HEK293 (cell line): ENCODE measurements at regions not wholly inside any gene's neighbourhood (a gene's known extent, or its start where the extent isn't known, plus 50 kb on each side); places are given as distances from the start of the nearest gene placed in this dataset.

ENCODE experiments used
- CTCF ChIA-PET: fragments of 350-600 bp; formaldehyde crosslinking; extraction: SDS; loops from one replicate; lab custom pipeline; 2021; ENCODE audit warnings: antibody characterized with exemption; lab: Yijun Ruan, JAX
- POLR2A ChIA-PET: fragments of 300-600 bp; formaldehyde crosslinking; extraction: SDS; loops from one replicate; lab custom pipeline; 2020; ENCODE audit warnings: antibody characterized with exemption, inconsistent platforms; lab: Yijun Ruan, JAX
- H3K27ac ChIP-seq: fragments of 200-500 bp; sonication (Bioruptor generic); 2 replicates; pipeline ENCODE4 v1.5.1; 2014; ENCODE audit warnings: low read depth, low read length, control low read depth, inconsistent platforms; ENCODE audit errors: extremely low read depth
- H3K36me3 ChIP-seq, 2 experiments: fragments of 200-500 bp in 1 of 2; sonication (Bioruptor generic) in 1 of 2; 1 replicate in 1 of 2; 2 replicates in 1 of 2; pipeline ENCODE4 v1.5.1; 2014 to 2017; ENCODE audit warnings: inconsistent platforms in 2 of 2, low read length in 2 of 2; ENCODE audit not compliant: control insufficient read depth in 2 of 2, insufficient read depth in 1 of 2
- H3K4me1 ChIP-seq: fragments of 200-500 bp; sonication (Bioruptor generic); 2 replicates; pipeline ENCODE4 v1.5.1; 2014; ENCODE audit warnings: mild to moderate bottlenecking, low read length, inconsistent platforms; ENCODE audit not compliant: control insufficient read depth, insufficient read depth
- H3K4me3 ChIP-seq: 2 replicates; pipeline ENCODE4 v1.5.1; 2011; ENCODE audit warnings: low read depth, mild to moderate bottlenecking, control low read depth, low read length, moderate library complexity
- H3K9me3 ChIP-seq: fragments of 200-500 bp; sonication (Bioruptor generic); 2 replicates; pipeline ENCODE4 v1.5.1; 2014; ENCODE audit warnings: low read depth, low read length, inconsistent platforms; ENCODE audit not compliant: control insufficient read depth, insufficient read depth
- GFI1B ChIP-seq: fragments of 450-650 bp; formaldehyde crosslinking; IDR thresholded peaks from 2 replicates; pipeline ENCODE4 v1.5.1; 2016; ENCODE audit warnings: missing biosample characterization, missing genetic modification characterization
- HOXD13 ChIP-seq: sonication (generic); formaldehyde crosslinking; IDR thresholded peaks from 2 replicates; pipeline ENCODE4 v1.8.0; 2022; ENCODE audit warnings: missing genetic modification reagents, borderline replicate concordance
- SCRT2 ChIP-seq: fragments of 450-650 bp; formaldehyde crosslinking; IDR thresholded peaks from 2 replicates; pipeline ENCODE4 v1.5.1; 2016; ENCODE audit warnings: missing biosample characterization, missing genetic modification characterization
- TSHZ1 ChIP-seq: fragments of 450-650 bp; formaldehyde crosslinking; IDR thresholded peaks from 2 replicates; pipeline ENCODE4 v1.5.1; 2016; ENCODE audit warnings: missing biosample characterization, missing genetic modification characterization, borderline replicate concordance
- YY1 ChIP-seq: fragments of 450-650 bp; formaldehyde crosslinking; IDR thresholded peaks from 2 replicates; pipeline ENCODE4 v1.5.1; 2018; ENCODE audit warnings: missing biosample characterization, missing genetic modification characterization
- YY2 ChIP-seq: fragments of 450-650 bp; formaldehyde crosslinking; IDR thresholded peaks from 2 replicates; pipeline ENCODE4 v1.5.1; 2016; ENCODE audit warnings: missing biosample characterization, missing genetic modification characterization
- ZBTB26 ChIP-seq: fragments of 450-650 bp; formaldehyde crosslinking; optimal IDR thresholded peaks from 2 replicates; pipeline ENCODE3; 2016; ENCODE audit warnings: missing biosample characterization, mild to moderate bottlenecking, missing genetic modification characterization
- ZBTB6 ChIP-seq: fragments of 450-650 bp; formaldehyde crosslinking; IDR thresholded peaks from 2 replicates; pipeline ENCODE4 v1.5.1; 2017; ENCODE audit warnings: missing biosample characterization, missing genetic modification characterization
- ZFP69B ChIP-seq: fragments of 450-650 bp; formaldehyde crosslinking; IDR thresholded peaks from 2 replicates; pipeline ENCODE4 v1.5.1; 2016; ENCODE audit warnings: missing biosample characterization, missing genetic modification characterization
- ZNF202 ChIP-seq: fragments of 450-650 bp; formaldehyde crosslinking; IDR thresholded peaks from 2 replicates; pipeline ENCODE4 v1.5.1; 2016; ENCODE audit warnings: missing biosample characterization, missing genetic modification characterization, borderline replicate concordance
- ZNF266 ChIP-seq: fragments of 450-650 bp; formaldehyde crosslinking; IDR thresholded peaks from 2 replicates; pipeline ENCODE4 v1.5.1; 2016; ENCODE audit warnings: missing biosample characterization, missing genetic modification characterization, low read depth
- ZNF362 ChIP-seq: fragments of 450-650 bp; formaldehyde crosslinking; IDR thresholded peaks from 2 replicates; pipeline ENCODE4 v1.5.1; 2016; ENCODE audit warnings: missing biosample characterization, missing genetic modification characterization
- ZNF433 ChIP-seq: fragments of 450-650 bp; formaldehyde crosslinking; IDR thresholded peaks from 2 replicates; pipeline ENCODE4 v1.5.1; 2016; ENCODE audit warnings: missing biosample characterization, missing genetic modification characterization, low read depth
- ZNF530 ChIP-seq: fragments of 450-650 bp; formaldehyde crosslinking; IDR thresholded peaks from 2 replicates; pipeline ENCODE4 v1.5.1; 2016; ENCODE audit warnings: low read depth, missing biosample characterization, missing genetic modification characterization
- ZNF621 ChIP-seq: fragments of 450-650 bp; formaldehyde crosslinking; IDR thresholded peaks from 2 replicates; pipeline ENCODE4 v1.5.1; 2017; ENCODE audit warnings: missing biosample characterization, missing genetic modification characterization
- ZNF658 ChIP-seq: fragments of 450-650 bp; formaldehyde crosslinking; IDR thresholded peaks from 2 replicates; pipeline ENCODE4; 2016; ENCODE audit warnings: missing biosample characterization, missing genetic modification characterization
- ZNF830 ChIP-seq: fragments of 450-650 bp; IDR thresholded peaks from 2 replicates; pipeline ENCODE4 v1.5.0; 2018; ENCODE audit warnings: missing biosample characterization, missing genetic modification characterization, low read depth, mild to moderate bottlenecking, moderate library complexity
- ZNF843 ChIP-seq: fragments of 450-650 bp; formaldehyde crosslinking; IDR thresholded peaks from 2 replicates; pipeline ENCODE4 v1.5.1; 2016; ENCODE audit warnings: missing biosample characterization, missing genetic modification characterization

GRCh38 chr2:240250985-240251847, 110.8 kb upstream of the OTOS start (continued):
- no peak for TF ChIP-seq ZBTB26
- TF ChIP-seq ZNF621 (tag by site-specific recombination), result no peak
- TF ChIP-seq YY1 (tag by site-specific recombination), result no peak
- TF ChIP-seq ZNF266 (tag by site-specific recombination), result no peak
- no peak for TF ChIP-seq TSHZ1 (tag by site-specific recombination)
- TF ChIP-seq ZNF830 (tag by site-specific recombination), result no peak
- TF ChIP-seq ZNF843 (tag by site-specific recombination), result no peak
- no peak for TF ChIP-seq YY2
- no peak for TF ChIP-seq ZFP69B (tag by site-specific recombination)
- no peak for TF ChIP-seq HOXD13
- no peak for TF ChIP-seq ZNF530 (tag by site-specific recombination)
- no peak for TF ChIP-seq ZNF433 (tag by site-specific recombination)
- no peak for TF ChIP-seq ZBTB6
- no peak for TF ChIP-seq ZNF658 (tag by site-specific recombination)
- TF ChIP-seq, all 188 proteins: peak for 24

GRCh38 chr2:240251848-240252190, 111.4 kb upstream of the OTOS start:
- H3K4me3 ChIP-seq, result no peak overlapping the region
- no peaks in the 10 kb centered on the region for H3K36me3 ChIP-seq
- peaks cover 4% of the 10 kb centered on the region; the same call in 1 of the 2 replicates for H3K4me1 ChIP-seq
- ChIA-PET CTCF (interaction anchor here (1.7 kb wide), 1 partner anchor 18 kb away, joined by 9 read pairs; no protein-coding TSS in a partner anchor), POLR2A (interaction anchor here (0.7 to 1.0 kb wide), 3 partner anchors 8 to 19 kb away, joined by 3 to 6 read pairs (median 4); no protein-coding TSS in a partner anchor)
- H3K27ac ChIP-seq, result no peak overlapping the region
- no peaks in the 10 kb centered on the region for H3K9me3 ChIP-seq
- TF ChIP-seq ZNF202 (tag by site-specific recombination) (no peak), SCRT2 (tag by site-specific recombination) (peak; percentile 39; the same call in 1 of the 2 replicates), GFI1B (tag by site-specific recombination) (no peak), ZNF362 (no peak)
